CD14-positive monocyte (primary cell): ENCODE measurements at regions not wholly inside any gene's neighbourhood (a gene's known extent, or its start where the extent isn't known, plus 50 kb on each side); places are given as distances from the start of the nearest gene placed in this dataset.

ENCODE experiments used
- DNase-seq, 3 donors: peaks; one replicate each; pipeline ENCODE4 v3.0.0-alpha.2; 2011 to 2022
- H2AFZ ChIP-seq: 2 replicates; pipeline ENCODE4 v1.6.0; 2012; ENCODE audit warnings: mild to moderate bottlenecking, low read depth, low read length, inconsistent platforms; ENCODE audit not compliant: insufficient read depth, poor library complexity, severe bottlenecking
- H3K27ac ChIP-seq, 2 donors: 1 replicate in 1 of 2; 2 replicates in 1 of 2; pipeline ENCODE4 v1.5.1; 2012 to 2013; ENCODE audit warnings: low read length in 2 of 2, control low read depth in 1 of 2, inconsistent platforms in 1 of 2, low read depth in 1 of 2, mild to moderate bottlenecking in 1 of 2
- H3K27me3 ChIP-seq, 2 donors: one replicate each; pipeline versions ENCODE4 v1.6.0 to v1.6.1; 2011 to 2013; ENCODE audit warnings: low read length in 2 of 2; ENCODE audit not compliant: control insufficient read depth in 2 of 2, insufficient read depth in 2 of 2
- H3K36me3 ChIP-seq, 2 donors: replicated peaks in 1 of 2; 1 replicate in 1 of 2; 2 replicates in 1 of 2; pipeline versions ENCODE4 v1.5.1 to v1.6.1; 2012 to 2013; ENCODE audit warnings: low read length in 2 of 2, control low read depth in 1 of 2, inconsistent platforms in 1 of 2, mild to moderate bottlenecking in 1 of 2; ENCODE audit not compliant: insufficient read depth in 2 of 2, control insufficient read depth in 1 of 2
- H3K4me1 ChIP-seq, 2 donors: 1 replicate in 1 of 2; 2 replicates in 1 of 2; pipeline versions ENCODE4 v1.5.1 to v1.6.1; 2012 to 2013; ENCODE audit warnings: low read length in 2 of 2, control low read depth in 1 of 2, inconsistent platforms in 1 of 2, mild to moderate bottlenecking in 1 of 2, moderate library complexity in 1 of 2; ENCODE audit not compliant: insufficient read depth in 2 of 2, control insufficient read depth in 1 of 2
- H3K4me2 ChIP-seq: replicated peaks from 2 replicates; pipeline ENCODE3; 2012; ENCODE audit warnings: low read length, moderate library complexity, mild to moderate bottlenecking; ENCODE audit not compliant: poor library complexity, severe bottlenecking; ENCODE audit errors: extremely low read depth
- H3K4me3 ChIP-seq, 3 experiments: fragments of 200-600 bp in 1 of 3; sonication (generic) in 1 of 3; replicated peaks in 1 of 3; 1 replicate in 2 of 3; 2 replicates in 1 of 3; pipeline ENCODE4 v1.5.1; 2011 to 2013; ENCODE audit warnings: low read length in 3 of 3, mild to moderate bottlenecking in 3 of 3, control low read depth in 2 of 3, low read depth in 2 of 3, inconsistent platforms in 1 of 3, moderate library complexity in 1 of 3
- H3K79me2 ChIP-seq: 2 replicates; pipeline ENCODE4 v1.6.0; 2012; ENCODE audit warnings: mild to moderate bottlenecking, control low read depth, inconsistent platforms, low read length, moderate library complexity; ENCODE audit not compliant: insufficient read depth
- H3K9ac ChIP-seq: 2 replicates; pipeline ENCODE4 v1.6.0; 2017; ENCODE audit warnings: low read length, mild to moderate bottlenecking; ENCODE audit not compliant: insufficient read depth, poor library complexity, severe bottlenecking
- H3K9me3 ChIP-seq, 2 donors: replicated peaks in 1 of 2; 1 replicate in 1 of 2; 2 replicates in 1 of 2; pipeline versions ENCODE4 v1.5.1 to v1.6.1; 2012 to 2013; ENCODE audit warnings: low read length in 2 of 2, control low read depth in 1 of 2; ENCODE audit not compliant: control insufficient read depth in 1 of 2, insufficient read depth in 1 of 2
- H4K20me1 ChIP-seq: 2 replicates; pipeline ENCODE4 v1.6.0; 2012; ENCODE audit warnings: mild to moderate bottlenecking, low read length, control low read depth, moderate library complexity; ENCODE audit not compliant: insufficient read depth
- H3K27ac Mint-ChIP-seq, 7 donors: one replicate each; pipeline ENCODE4 v1.8.0; 2020; ENCODE audit warnings: mild to moderate bottlenecking in 7 of 7, mixed read lengths in 7 of 7, moderate library complexity in 6 of 7, inconsistent platforms in 2 of 7
- H3K27me3 Mint-ChIP-seq, 3 donors: one replicate each; pipeline ENCODE4 v1.8.0; 2021 to 2022; ENCODE audit warnings: low read depth in 3 of 3, mild to moderate bottlenecking in 3 of 3, mixed read lengths in 3 of 3, moderate library complexity in 3 of 3, inconsistent platforms in 1 of 3
- H3K36me3 Mint-ChIP-seq, 2 donors: one replicate each; pipeline ENCODE4 v1.8.0; 2020; ENCODE audit warnings: mixed read lengths in 2 of 2, inconsistent platforms in 1 of 2, mild to moderate bottlenecking in 1 of 2
- H3K4me1 Mint-ChIP-seq: one replicate; pipeline ENCODE4 v1.8.0; 2020; ENCODE audit warnings: mild to moderate bottlenecking, mixed read lengths
- H3K4me3 Mint-ChIP-seq, 2 donors: one replicate each; pipeline ENCODE4 v1.8.0; 2020; ENCODE audit warnings: mild to moderate bottlenecking in 2 of 2, mixed read lengths in 2 of 2, moderate library complexity in 1 of 2
- H3K9me3 Mint-ChIP-seq, 7 donors: one replicate each; pipeline ENCODE4 v1.8.0; 2020 to 2022; ENCODE audit warnings: mixed read lengths in 7 of 7, mild to moderate bottlenecking in 6 of 7, moderate library complexity in 6 of 7, inconsistent platforms in 2 of 7
- CTCF ChIP-seq: fragments of 200-600 bp; IDR thresholded peaks from one replicate; pipeline ENCODE4 v1.8.0; 2022; ENCODE audit warnings: antibody characterized with exemption, mild to moderate bottlenecking
- WGBS: methylation state at CpG from one replicate; pipeline ENCODE4 v1.1.5; 2013; ENCODE audit warnings: missing lambda C conversion rate; ENCODE audit not compliant: insufficient coverage; 5-methylcytosine and 5-hydroxymethylcytosine counted together
- intact Hi-C, 2 donors: fragments of 100-400 bp; cut with micrococcal nuclease; formaldehyde crosslinking; loops; one replicate each; pipeline versions ENCODE4 v1.15.0 to v1.15.1; 2023

GRCh38 chr1:238232084-238232710, 341.5 kb upstream of the ZP4 start:
- no peaks in the 10 kb centered on the region for H3K79me2 ChIP-seq
- TF ChIP-seq CTCF = no peak
- peaks cover 0 to 4% of the 10 kb centered on the region in 2 donors for H3K9me3 ChIP-seq
- H3K27me3 ChIP-seq = no peaks in the 10 kb centered on the region
- H3K36me3 Mint-ChIP-seq = no peaks in the 10 kb centered on the region
- H3K27me3 Mint-ChIP-seq = no peaks in the 10 kb centered on the region
- no peak overlapping the region for H3K27ac Mint-ChIP-seq
- no peaks in the 10 kb centered on the region for H3K36me3 ChIP-seq
- intact Hi-C loops = no loop called here
- peaks cover 5 to 12% (median 7%) of the 10 kb centered on the region in 7 donors for H3K9me3 Mint-ChIP-seq
- no peak overlapping the region for H3K4me3 Mint-ChIP-seq
- H3K9ac ChIP-seq = no peak overlapping the region
- 100% methylated on average over 1 of the region's 3 CpGs for WGBS
- H3K27ac ChIP-seq = no peak overlapping the region
- no peak overlapping the region for H3K4me2 ChIP-seq
- H3K4me1 ChIP-seq = no peaks in the 10 kb centered on the region
- DNase-seq = no peak
- H2AFZ ChIP-seq = no peak overlapping the region
- no peaks in the 10 kb centered on the region for H3K4me1 Mint-ChIP-seq
- H4K20me1 ChIP-seq = no peaks in the 10 kb centered on the region
- H3K4me3 ChIP-seq = no peak overlapping the region

GRCh38 chr1:238226810-238227209, 336.1 kb upstream of the ZP4 start:
- peaks cover 0 to 4% of the 10 kb centered on the region in 2 donors for H3K9me3 ChIP-seq
- H3K9me3 Mint-ChIP-seq = peaks cover 2 to 8% (median 5%) of the 10 kb centered on the region in 7 donors
- DNase-seq = no peak
- TF ChIP-seq CTCF = no peak
- no peak overlapping the region for H2AFZ ChIP-seq
- H3K27ac Mint-ChIP-seq = no peak overlapping the region
- no peak overlapping the region for H3K4me3 ChIP-seq
- H4K20me1 ChIP-seq = no peaks in the 10 kb centered on the region
- H3K36me3 ChIP-seq = no peaks in the 10 kb centered on the region
- H3K27me3 Mint-ChIP-seq = no peaks in the 10 kb centered on the region
- H3K4me3 Mint-ChIP-seq = no peak overlapping the region
- no peaks in the 10 kb centered on the region for H3K36me3 Mint-ChIP-seq
- no peak overlapping the region for H3K9ac ChIP-seq
- intact Hi-C loops = no loop called here
- H3K27ac ChIP-seq = no peak overlapping the region
- H3K27me3 ChIP-seq = no peaks in the 10 kb centered on the region
- no peaks in the 10 kb centered on the region for H3K79me2 ChIP-seq
- no peaks in the 10 kb centered on the region for H3K4me1 ChIP-seq
- no peaks in the 10 kb centered on the region for H3K4me1 Mint-ChIP-seq
- WGBS = 94% methylated on average over 2 of the region's 2 CpGs
- H3K4me2 ChIP-seq = no peak overlapping the region
